H1 (cell line): ENCODE measurements at regions not wholly inside any gene's neighbourhood (a gene's known extent, or its start where the extent isn't known, plus 50 kb on each side); places are given as distances from the start of the nearest gene placed in this dataset.

Experiments used
- CTCF ChIA-PET: fragments of 300-600 bp; sonication (Branson Sonifier 250); formaldehyde crosslinking; loops from one replicate; lab custom pipeline; 2021; ENCODE audit not compliant: partially characterized antibody; lab: Charles Lee
- POLR2A ChIA-PET: fragments of 300-600 bp; sonication (Branson Sonifier 250); formaldehyde crosslinking; loops from one replicate; lab custom pipeline; 2021; ENCODE audit warnings: inconsistent platforms; ENCODE audit not compliant: partially characterized antibody; lab: Charles Lee
- DNase-seq, 2 experiments: peaks; one replicate each; pipeline versions ENCODE4 v3.0.0 to v3.0.0-alpha.2; 2010 to 2022; ENCODE audit warnings: low spot score in 2 of 2, low read depth in 1 of 2, mixed read lengths in 1 of 2
- FAIRE-seq: peaks from 2 replicates; lab custom pipeline; 2011; peaks lifted over from hg19 to GRCh38; lab: Jason Lieb, UNC
- H2AFZ ChIP-seq: 2 replicates; pipeline ENCODE4 v1.8.1; 2012; ENCODE audit warnings: low read length, inconsistent platforms
- H2AK5ac ChIP-seq: 2 replicates; pipeline ENCODE4 v1.6.1; 2013; ENCODE audit warnings: low read depth, low read length
- H2BK120ac ChIP-seq: replicated peaks from 2 replicates; pipeline ENCODE3; 2013; ENCODE audit warnings: low read depth, low read length, inconsistent platforms
- H2BK12ac ChIP-seq: 2 replicates; pipeline ENCODE4 v1.6.1; 2013; ENCODE audit warnings: low read depth, low read length
- H2BK15ac ChIP-seq: 2 replicates; pipeline ENCODE4 v1.6.1; 2013; ENCODE audit warnings: low read length
- H2BK20ac ChIP-seq: 2 replicates; pipeline ENCODE4 v1.6.1; 2013; ENCODE audit warnings: low read length
- H2BK5ac ChIP-seq: 2 replicates; pipeline ENCODE4 v1.6.1; 2013; ENCODE audit warnings: low read depth, low read length
- H3K14ac ChIP-seq: 2 replicates; pipeline ENCODE4 v1.6.1; 2013; ENCODE audit warnings: inconsistent platforms; ENCODE audit not compliant: insufficient read length
- H3K18ac ChIP-seq: 2 replicates; pipeline ENCODE4 v1.6.1; 2013; ENCODE audit warnings: low read length; ENCODE audit errors: extremely low read depth
- H3K23ac ChIP-seq: 2 replicates; pipeline ENCODE4 v1.6.1; 2013; ENCODE audit warnings: inconsistent platforms; ENCODE audit not compliant: insufficient read length
- H3K23me2 ChIP-seq: 2 replicates; pipeline ENCODE4 v1.6.1; 2013; ENCODE audit warnings: low read depth, low read length
- H3K27ac ChIP-seq: 2 replicates; pipeline ENCODE4 v1.6.1; 2011; ENCODE audit warnings: low read depth, low read length, inconsistent platforms
- H3K27me3 ChIP-seq, 4 experiments: replicated peaks in 1 of 4; 1 replicate in 1 of 4; 2 replicates in 3 of 4; pipeline versions ENCODE4 v1.6.1 to v1.8.1; 2011 to 2013; ENCODE audit warnings: low read length in 3 of 4, mild to moderate bottlenecking in 3 of 4, inconsistent platforms in 2 of 4, mixed read lengths in 2 of 4, moderate library complexity in 1 of 4; ENCODE audit not compliant: control insufficient read depth in 3 of 4, insufficient read depth in 3 of 4; ENCODE audit errors: extremely low read depth in 1 of 4
- H3K36me3 ChIP-seq, 4 experiments: 2 replicates each; pipeline versions ENCODE4 v1.6.1 to v1.8.1; 2011 to 2013; ENCODE audit warnings: mild to moderate bottlenecking in 4 of 4, low read length in 3 of 4, moderate library complexity in 2 of 4, control low read depth in 1 of 4, inconsistent platforms in 1 of 4; ENCODE audit not compliant: insufficient read depth in 4 of 4, control insufficient read depth in 2 of 4
- H3K4ac ChIP-seq: replicated peaks from 2 replicates; pipeline ENCODE3; 2013; ENCODE audit warnings: low read length, low read depth, mixed read lengths, inconsistent platforms; ENCODE audit not compliant: insufficient read length
- H3K4me1 ChIP-seq, 4 experiments: replicated peaks in 1 of 4; 1 replicate in 1 of 4; 2 replicates in 3 of 4; pipeline versions ENCODE4 v1.6.1 to v1.8.1; 2011 to 2013; ENCODE audit warnings: low read length in 3 of 4, inconsistent platforms in 2 of 4, mixed read lengths in 1 of 4; ENCODE audit not compliant: insufficient read depth in 4 of 4, control insufficient read depth in 3 of 4
- H3K4me2 ChIP-seq, 2 experiments: 2 replicates each; pipeline versions ENCODE4 v1.6.1 to v1.8.1; 2011 to 2013; ENCODE audit warnings: low read depth in 2 of 2, low read length in 2 of 2, control low read depth in 1 of 2, inconsistent platforms in 1 of 2, mild to moderate bottlenecking in 1 of 2; ENCODE audit not compliant: insufficient read depth in 1 of 2
- H3K4me3 ChIP-seq, 4 experiments: fragments of 200-600, 300-600 bp in 1 of 4; sonication (generic), shearing (Covaris generic), sonication (Bioruptor Twin) in 1 of 4; 2 replicates each; pipeline versions ENCODE4 v1.5.1 to v1.8.1; 2011 to 2016; ENCODE audit warnings: low read length in 4 of 4, low read depth in 3 of 4, control low read depth in 2 of 4, inconsistent platforms in 2 of 4, mild to moderate bottlenecking in 2 of 4, mixed read lengths in 1 of 4, moderate library complexity in 1 of 4; ENCODE audit not compliant: insufficient read depth in 2 of 4; ENCODE audit errors: extremely low read depth in 1 of 4
- H3K56ac ChIP-seq: replicated peaks from 2 replicates; pipeline ENCODE3; 2013; ENCODE audit warnings: low read depth, mild to moderate bottlenecking, mixed read lengths, low read length, inconsistent platforms; ENCODE audit not compliant: insufficient read length
- H3K79me1 ChIP-seq: 2 replicates; pipeline ENCODE4 v1.6.1; 2013; ENCODE audit warnings: low read depth, low read length, control low read depth
- H3K79me2 ChIP-seq, 2 experiments: 2 replicates each; pipeline versions ENCODE4 v1.6.1 to v1.8.1; 2012 to 2013; ENCODE audit warnings: low read length in 2 of 2, mild to moderate bottlenecking in 2 of 2, inconsistent platforms in 1 of 2; ENCODE audit not compliant: insufficient read depth in 2 of 2, control insufficient read depth in 1 of 2
- H3K9ac ChIP-seq, 4 experiments: replicated peaks in 1 of 4; 1 replicate in 1 of 4; 2 replicates in 3 of 4; pipeline versions ENCODE4 v1.6.1 to v1.8.1; 2011 to 2013; ENCODE audit warnings: low read depth in 3 of 4, low read length in 3 of 4, control low read depth in 2 of 4, mild to moderate bottlenecking in 2 of 4, moderate library complexity in 2 of 4, inconsistent platforms in 1 of 4; ENCODE audit errors: extremely low read depth in 1 of 4
- H3K9me3 ChIP-seq, 2 experiments: 2 replicates each; pipeline versions ENCODE4 v1.6.1 to v1.8.1; 2012 to 2013; ENCODE audit warnings: mild to moderate bottlenecking in 2 of 2, moderate library complexity in 2 of 2, control low read depth in 1 of 2, inconsistent platforms in 1 of 2, low read depth in 1 of 2, low read length in 1 of 2, mixed read lengths in 1 of 2; ENCODE audit not compliant: insufficient read depth in 2 of 2
- H4K20me1 ChIP-seq, 2 experiments: replicated peaks in 1 of 2; 2 replicates each; pipeline versions ENCODE3 to v1.8.1; 2011 to 2013; ENCODE audit warnings: inconsistent platforms in 2 of 2, low read length in 2 of 2, mild to moderate bottlenecking in 1 of 2; ENCODE audit not compliant: insufficient read depth in 2 of 2, control insufficient read depth in 1 of 2
- H4K5ac ChIP-seq: 2 replicates; pipeline ENCODE4 v1.6.1; 2013; ENCODE audit warnings: low read length, low read depth, mixed read lengths, inconsistent platforms; ENCODE audit not compliant: insufficient read length
- H4K8ac ChIP-seq: 2 replicates; pipeline ENCODE4 v1.8.0; 2013; ENCODE audit warnings: mild to moderate bottlenecking, moderate library complexity, low read length, inconsistent platforms; ENCODE audit not compliant: insufficient read depth; ENCODE audit errors: extremely low read depth
- H4K91ac ChIP-seq: replicated peaks from 2 replicates; pipeline ENCODE3; 2013; ENCODE audit warnings: low read length, mixed read lengths, inconsistent platforms; ENCODE audit not compliant: insufficient read length
- MAFK ChIP-seq: IDR thresholded peaks from 2 replicates; pipeline ENCODE4 v1.6.1; 2012; ENCODE audit warnings: low read depth, mild to moderate bottlenecking, improper control_type of control experiment, low read length
- PHF8 ChIP-seq: fragments of 200-600 bp; sonication (generic); conservative IDR thresholded peaks from 2 replicates; pipeline ENCODE4 v1.7.1; 2012; ENCODE audit warnings: low read depth, mild to moderate bottlenecking, inconsistent platforms, low read length, moderate library complexity
- RFX5 ChIP-seq: IDR thresholded peaks from 2 replicates; pipeline ENCODE4 v1.6.1; 2011; ENCODE audit warnings: low read depth, low read length, improper control_type of control experiment, borderline replicate concordance
- RNF2 ChIP-seq: fragments of 200-900, 300-1000 bp; sonication (generic); IDR thresholded peaks from 2 replicates; pipeline ENCODE4 v1.7.1; 2016; ENCODE audit warnings: borderline replicate concordance, low read depth, mild to moderate bottlenecking, antibody characterized with exemption, low read length; ENCODE audit not compliant: poor library complexity, severe bottlenecking; ENCODE audit errors: missing control alignments
- RXRA ChIP-seq: IDR thresholded peaks from 2 replicates; pipeline ENCODE4 v1.6.1; 2011; ENCODE audit warnings: low read depth, mild to moderate bottlenecking, low read length, moderate library complexity; ENCODE audit not compliant: insufficient read depth
- SP1 ChIP-seq: IDR thresholded peaks from 2 replicates; pipeline ENCODE4 v1.6.1; 2011; ENCODE audit warnings: low read depth, low read length
- TAF7 ChIP-seq: optimal IDR thresholded peaks from 2 replicates; pipeline ENCODE3; 2011; ENCODE audit warnings: low read depth, mild to moderate bottlenecking, inconsistent platforms, low read length, moderate library complexity, borderline replicate concordance
- TBP ChIP-seq: IDR thresholded peaks from 2 replicates; pipeline ENCODE4 v1.6.1; 2011; ENCODE audit warnings: low read depth, low read length, improper control_type of control experiment
- TCF12 ChIP-seq: IDR thresholded peaks from 2 replicates; pipeline ENCODE4 v1.6.1; 2011; ENCODE audit warnings: low read depth, mild to moderate bottlenecking, low read length
- YY1 ChIP-seq: IDR thresholded peaks from 2 replicates; pipeline ENCODE4 v1.6.1; 2011; ENCODE audit warnings: low read depth, mild to moderate bottlenecking, low read length
- TF ChIP-seq, protein P1 (sequence below): IDR thresholded peaks from 2 replicates; pipeline ENCODE4 v1.6.1; 2012; ENCODE audit warnings: low read length, inconsistent platforms
- TF ChIP-seq, protein P2 (sequence below): IDR thresholded peaks from 2 replicates; pipeline ENCODE4 v1.6.1; 2012; ENCODE audit warnings: inconsistent platforms

DNA sequence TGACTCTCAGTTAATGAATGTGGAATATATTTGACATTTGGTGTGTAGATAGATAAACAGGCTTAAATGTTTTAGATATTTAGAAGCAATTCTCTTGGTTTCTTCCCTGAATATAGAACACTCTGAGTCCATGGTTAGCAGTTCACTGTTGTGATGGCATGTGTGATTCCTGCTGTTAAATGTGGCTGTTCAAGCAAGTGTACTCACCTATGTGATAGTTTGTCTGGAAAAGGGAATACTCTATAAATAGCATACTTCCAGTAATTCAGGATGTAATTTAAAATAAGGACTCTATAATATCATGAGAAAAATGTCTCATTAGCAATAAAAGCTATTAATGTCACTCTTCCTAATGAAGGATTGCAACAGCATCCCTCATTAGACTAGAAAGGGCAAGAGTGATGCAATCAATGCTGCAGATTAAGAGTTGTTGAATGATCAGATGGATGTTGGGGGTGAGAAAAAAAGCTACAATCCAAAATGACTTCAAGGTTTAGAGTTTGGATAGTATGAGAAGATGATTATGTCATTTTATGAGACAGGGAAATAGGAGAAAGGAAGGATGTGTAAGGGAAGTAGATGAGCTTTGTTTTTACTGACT lies 201.8 kb upstream of the WDFY3 start:
- no peak overlapping the region for H4K5ac ChIP-seq
- H3K4me2 ChIP-seq, result no peak overlapping the region
- no peaks in the 10 kb centered on the region; a peak in 1 of 4 replicates for H3K9me3 ChIP-seq
- H2AFZ ChIP-seq, result no peak overlapping the region
- no peaks in the 10 kb centered on the region for H3K36me3 ChIP-seq
- FAIRE-seq (no peak), DNase-seq (no peak)
- no peak overlapping the region for H2BK15ac ChIP-seq
- no peak overlapping the region for H3K14ac ChIP-seq
- H2BK12ac ChIP-seq, result no peak overlapping the region
- H3K79me1 ChIP-seq, result no peaks in the 10 kb centered on the region
- no peak overlapping the region for H4K91ac ChIP-seq
- H4K20me1 ChIP-seq, result no peaks in the 10 kb centered on the region
- H2BK120ac ChIP-seq, result no peak overlapping the region
- H3K4me3 ChIP-seq, result no peak overlapping the region
- ChIA-PET POLR2A (no interaction called here), CTCF (interaction anchor here (1.3 kb wide), 1 partner anchor 579 kb away, joined by 3 read pairs; no protein-coding TSS in a partner anchor)
- no peak overlapping the region for H3K18ac ChIP-seq
- H3K23me2 ChIP-seq, result no peaks in the 10 kb centered on the region
- no peak overlapping the region for H2BK20ac ChIP-seq
- no peak overlapping the region for H2BK5ac ChIP-seq
- H3K4ac ChIP-seq, result no peak overlapping the region
- H3K56ac ChIP-seq, result no peak overlapping the region
- peaks cover 0 to 1% (median 0%) of the 10 kb centered on the region in 4 experiments; a peak in 1 of 7 replicates for H3K27me3 ChIP-seq
- H4K8ac ChIP-seq, result no peak overlapping the region
- H3K9ac ChIP-seq, result no peak overlapping the region
- no peak overlapping the region for H3K27ac ChIP-seq
- H2AK5ac ChIP-seq, result no peak overlapping the region
- H3K4me1 ChIP-seq, result no peaks in the 10 kb centered on the region
- no peak overlapping the region for H3K23ac ChIP-seq
- H3K79me2 ChIP-seq, result no peaks in the 10 kb centered on the region
- TF ChIP-seq PHF8, result no peak
- TF ChIP-seq, protein P1, sequence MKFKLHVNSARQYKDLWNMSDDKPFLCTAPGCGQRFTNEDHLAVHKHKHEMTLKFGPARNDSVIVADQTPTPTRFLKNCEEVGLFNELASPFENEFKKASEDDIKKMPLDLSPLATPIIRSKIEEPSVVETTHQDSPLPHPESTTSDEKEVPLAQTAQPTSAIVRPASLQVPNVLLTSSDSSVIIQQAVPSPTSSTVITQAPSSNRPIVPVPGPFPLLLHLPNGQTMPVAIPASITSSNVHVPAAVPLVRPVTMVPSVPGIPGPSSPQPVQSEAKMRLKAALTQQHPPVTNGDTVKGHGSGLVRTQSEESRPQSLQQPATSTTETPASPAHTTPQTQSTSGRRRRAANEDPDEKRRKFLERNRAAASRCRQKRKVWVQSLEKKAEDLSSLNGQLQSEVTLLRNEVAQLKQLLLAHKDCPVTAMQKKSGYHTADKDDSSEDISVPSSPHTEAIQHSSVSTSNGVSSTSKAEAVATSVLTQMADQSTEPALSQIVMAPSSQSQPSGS, result no peak
- no peak for TF ChIP-seq YY1
- no peak for TF ChIP-seq RFX5
- TF ChIP-seq, protein P2, sequence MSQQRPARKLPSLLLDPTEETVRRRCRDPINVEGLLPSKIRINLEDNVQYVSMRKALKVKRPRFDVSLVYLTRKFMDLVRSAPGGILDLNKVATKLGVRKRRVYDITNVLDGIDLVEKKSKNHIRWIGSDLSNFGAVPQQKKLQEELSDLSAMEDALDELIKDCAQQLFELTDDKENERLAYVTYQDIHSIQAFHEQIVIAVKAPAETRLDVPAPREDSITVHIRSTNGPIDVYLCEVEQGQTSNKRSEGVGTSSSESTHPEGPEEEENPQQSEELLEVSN, result no peak
- TF ChIP-seq SP1, result no peak
- TF ChIP-seq TBP, result no peak
- TF ChIP-seq MAFK, result no peak
- TF ChIP-seq TAF7, result no peak
- no peak for TF ChIP-seq RXRA
- no peak for TF ChIP-seq RNF2
- TF ChIP-seq TCF12, result no peak
